ENCODE measurements at regions not wholly inside any gene's neighbourhood (a gene's known extent, or its start where the extent isn't known, plus 50 kb on each side); places are given as distances from the start of the nearest gene placed in this dataset.

DNA sequence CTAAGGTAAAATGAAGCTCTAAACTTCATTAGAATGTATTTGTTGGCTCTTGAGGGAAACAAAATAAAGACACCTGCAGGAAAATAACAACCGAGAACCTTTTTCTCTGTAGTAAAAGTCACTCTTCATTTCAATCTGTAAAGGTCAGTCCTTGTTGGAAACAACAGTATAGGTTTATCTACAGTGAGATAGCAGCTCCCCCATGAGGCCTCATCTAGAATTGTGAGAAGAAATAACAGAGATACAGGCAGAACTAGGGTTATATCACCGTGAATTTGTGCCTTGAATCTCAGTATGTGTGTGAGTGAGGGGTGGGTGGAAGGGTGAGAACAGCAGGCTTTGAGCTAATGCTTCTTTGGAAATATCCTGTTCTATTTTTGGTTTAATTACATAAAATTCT lies 107.8 kb upstream of the FMR1 start:
- no peak overlapping the region for H3K27ac Mint-ChIP-seq
- H3K4me1 Mint-ChIP-seq: no peaks in the 10 kb centered on the region
- H3K4me3 Mint-ChIP-seq: no peak overlapping the region
- DNase-seq: no peak
- H3K27me3 Mint-ChIP-seq (ENCODE audit: low read depth in 3 of 3): peaks cover 0 to 2% (median under 1%) of the 10 kb centered on the region in 3 donors
- no peaks in the 10 kb centered on the region for H3K36me3 Mint-ChIP-seq
- peaks cover 0 to 1% (median 0%) of the 10 kb centered on the region in 6 donors for H3K9me3 Mint-ChIP-seq

DNA sequence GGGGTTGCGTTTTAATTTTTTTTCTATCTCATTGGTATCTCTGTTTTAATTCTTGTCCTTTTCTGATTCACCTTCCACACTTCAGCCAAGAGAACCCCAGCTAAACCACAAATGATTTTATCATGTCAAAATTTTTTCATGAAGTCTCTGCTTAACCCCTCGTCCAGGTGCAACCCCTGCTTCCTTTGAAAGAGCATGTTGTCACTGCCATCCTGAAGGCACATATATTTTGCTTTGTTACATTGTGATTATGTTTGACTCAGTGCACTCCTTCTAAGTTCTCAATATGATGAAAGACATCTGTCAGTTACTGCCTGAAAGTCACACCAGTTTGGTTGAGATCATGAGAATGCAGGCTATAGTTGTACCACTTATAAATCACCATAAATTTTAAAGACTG lies 99.9 kb upstream of the FMR1 start:
- Mint-ChIP-seq H3K27ac (no peak overlapping the region), H3K27me3 (ENCODE audit: low read depth in 3 of 3) (no peaks in the 10 kb centered on the region), H3K4me1 (no peaks in the 10 kb centered on the region), H3K4me3 (no peak overlapping the region), H3K9me3 (no peaks in the 10 kb centered on the region), H3K36me3 (no peaks in the 10 kb centered on the region)
- no peak for DNase-seq

DNA sequence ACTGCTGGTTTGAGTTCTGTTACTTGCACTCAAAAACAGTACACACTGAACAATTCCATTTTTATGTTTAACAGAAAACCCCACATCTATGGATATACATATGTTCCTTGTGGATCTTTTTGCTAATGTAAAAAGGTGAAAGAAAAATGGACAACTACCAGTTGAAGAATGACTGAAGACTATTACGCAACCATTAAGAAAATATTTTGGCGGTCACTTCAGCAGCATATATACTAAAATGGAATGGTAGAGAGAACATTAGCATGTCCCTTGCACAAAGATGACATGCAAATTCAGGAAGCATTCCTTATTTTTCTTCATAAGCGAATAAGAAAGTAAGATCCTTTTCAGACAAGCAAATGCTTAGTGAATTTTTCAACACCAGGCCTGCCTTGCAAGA lies 84.6 kb upstream of the FMR1 start:
- no peak overlapping the region for H3K4me3 Mint-ChIP-seq
- no peaks in the 10 kb centered on the region for H3K36me3 Mint-ChIP-seq
- H3K27me3 Mint-ChIP-seq (ENCODE audit: low read depth in 3 of 3): peaks cover 0 to 5% (median 0%) of the 10 kb centered on the region in 3 donors
- H3K9me3 Mint-ChIP-seq: peaks cover 0 to 8% (median 2%) of the 10 kb centered on the region in 6 donors
- H3K4me1 Mint-ChIP-seq: no peaks in the 10 kb centered on the region
- H3K27ac Mint-ChIP-seq: no peak overlapping the region
- no peak for DNase-seq

DNA sequence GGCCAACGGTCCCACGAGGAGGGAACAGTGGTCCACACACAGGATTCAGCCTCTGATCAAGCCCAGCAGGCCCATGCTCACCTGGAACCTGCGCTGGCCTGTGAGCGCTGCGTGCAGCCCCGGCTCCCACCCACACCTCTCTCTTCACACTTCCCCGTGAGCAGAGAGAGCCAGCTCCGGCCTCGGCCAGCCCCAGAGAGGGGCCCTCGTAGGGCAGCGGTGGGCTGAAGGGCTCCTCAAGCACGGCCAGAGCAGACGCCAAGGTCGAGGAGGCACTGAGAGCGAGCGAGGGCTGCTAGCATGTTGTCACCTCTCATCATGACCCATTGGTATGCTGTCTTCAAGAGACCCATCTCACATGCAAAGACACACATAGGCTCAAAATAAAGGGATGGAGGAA lies 83.0 kb upstream of the FMR1 start:
- H3K9me3 Mint-ChIP-seq: peaks cover 0 to 8% (median under 1%) of the 10 kb centered on the region in 6 donors
- H3K27me3 Mint-ChIP-seq (ENCODE audit: low read depth in 3 of 3): peaks cover 0 to 5% (median 2%) of the 10 kb centered on the region in 3 donors
- no peak overlapping the region for H3K27ac Mint-ChIP-seq
- no peak for DNase-seq
- H3K4me3 Mint-ChIP-seq: no peak overlapping the region
- no peaks in the 10 kb centered on the region for H3K4me1 Mint-ChIP-seq
- H3K36me3 Mint-ChIP-seq: no peaks in the 10 kb centered on the region

DNA sequence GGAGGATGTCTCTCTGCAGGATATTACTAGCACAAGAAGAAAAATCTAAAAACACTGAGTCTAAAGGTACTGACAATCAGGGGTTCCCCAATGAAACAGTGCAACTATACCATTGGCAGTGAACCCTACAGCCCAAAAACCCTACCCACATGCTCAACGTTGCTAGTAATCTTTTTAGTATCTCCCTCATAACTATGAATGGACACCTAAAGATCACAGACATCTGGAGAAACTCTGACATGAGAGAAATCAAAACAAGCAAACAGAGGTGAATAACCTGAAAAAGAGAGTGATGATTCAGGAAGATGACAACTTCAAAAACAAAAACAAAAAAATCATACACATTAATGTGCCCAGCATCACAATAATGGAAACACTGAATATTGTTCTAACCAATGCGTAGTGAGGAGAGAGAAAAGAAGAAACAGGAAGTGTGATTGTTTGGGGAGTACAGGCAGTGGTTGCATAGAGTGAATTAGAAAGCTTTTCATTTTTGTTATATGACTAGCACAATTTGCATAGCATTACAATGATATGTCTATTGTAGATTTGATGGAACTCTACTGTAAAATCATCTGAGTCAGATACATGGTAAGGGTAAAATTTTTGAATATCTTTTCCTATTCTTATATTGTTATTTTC lies 78.9 kb upstream of the FMR1 start:
- H3K27me3 Mint-ChIP-seq (ENCODE audit: low read depth in 3 of 3): peaks cover 0 to 12% (median 2%) of the 10 kb centered on the region in 3 donors
- no peak overlapping the region for H3K27ac Mint-ChIP-seq
- no peak overlapping the region for H3K4me3 Mint-ChIP-seq
- no peaks in the 10 kb centered on the region for H3K36me3 Mint-ChIP-seq
- peaks cover 0 to 8% (median 0%) of the 10 kb centered on the region in 6 donors for H3K9me3 Mint-ChIP-seq
- H3K4me1 Mint-ChIP-seq: no peaks in the 10 kb centered on the region
- no peak for DNase-seq

DNA sequence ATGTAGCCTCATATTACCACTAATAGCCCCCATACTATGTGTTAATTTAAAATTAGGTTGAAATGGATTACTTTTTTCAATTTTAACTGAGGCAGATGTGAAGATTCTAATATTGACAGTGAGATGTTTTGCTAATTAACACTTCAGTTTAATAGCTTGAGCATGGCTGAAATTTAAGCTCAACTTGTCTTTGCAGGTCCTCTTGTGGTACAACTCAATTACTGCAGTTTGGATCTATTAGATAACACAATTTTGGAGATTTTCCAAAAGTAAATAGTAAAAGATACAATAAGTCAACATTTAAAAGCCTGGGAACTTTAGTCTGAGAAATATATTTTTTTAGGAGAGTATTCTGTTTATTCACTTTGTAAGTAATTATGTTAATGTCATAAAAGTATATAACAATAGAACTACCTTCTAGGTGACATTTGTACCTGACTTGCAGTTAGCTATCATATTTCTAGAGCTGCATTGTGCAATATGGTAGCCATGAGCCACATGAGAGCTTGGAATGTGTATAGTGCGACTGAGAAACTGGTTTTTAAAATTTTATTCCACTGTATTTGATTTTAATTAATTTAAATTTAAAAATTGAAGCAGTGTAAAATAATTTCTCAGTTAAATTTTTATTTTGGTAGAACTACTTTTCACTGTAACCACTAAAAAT lies 73.1 kb upstream of the FMR1 start:
- DNase-seq: no peak
- Mint-ChIP-seq H3K9me3 (no peaks in the 10 kb centered on the region), H3K4me3 (no peak overlapping the region), H3K36me3 (no peaks in the 10 kb centered on the region), H3K27ac (no peak overlapping the region), H3K27me3 (ENCODE audit: low read depth in 3 of 3) (peaks cover 0 to 11% (median 2%) of the 10 kb centered on the region in 3 donors), H3K4me1 (no peaks in the 10 kb centered on the region)

DNA sequence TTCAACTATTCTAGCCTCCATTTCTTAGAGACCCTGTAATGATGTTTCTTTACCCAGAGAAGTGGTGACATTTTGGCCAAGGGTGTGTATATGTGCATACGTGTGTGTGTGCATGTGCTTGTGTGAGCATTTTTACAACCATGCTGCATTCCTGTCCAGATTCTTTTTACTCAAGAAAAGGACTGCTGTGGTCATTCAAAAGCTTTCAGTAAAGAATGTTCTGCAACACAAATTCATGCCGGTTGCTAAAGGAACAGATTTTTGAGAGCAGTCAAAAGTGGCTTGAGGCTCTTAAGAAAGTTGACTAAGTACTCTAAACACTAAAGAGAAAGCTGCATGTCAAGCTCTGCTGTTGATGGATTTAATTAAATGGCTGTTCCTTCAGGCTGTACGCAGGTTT lies 65.0 kb upstream of the FMR1 start:
- H3K36me3 Mint-ChIP-seq: no peaks in the 10 kb centered on the region
- peaks cover 0 to 8% (median 2%) of the 10 kb centered on the region in 3 donors for H3K27me3 Mint-ChIP-seq (ENCODE audit: low read depth in 3 of 3)
- H3K27ac Mint-ChIP-seq: no peak overlapping the region
- peaks cover 0 to 2% (median 0%) of the 10 kb centered on the region in 6 donors for H3K9me3 Mint-ChIP-seq
- no peak for DNase-seq
- no peak overlapping the region for H3K4me3 Mint-ChIP-seq
- no peaks in the 10 kb centered on the region for H3K4me1 Mint-ChIP-seq

DNA sequence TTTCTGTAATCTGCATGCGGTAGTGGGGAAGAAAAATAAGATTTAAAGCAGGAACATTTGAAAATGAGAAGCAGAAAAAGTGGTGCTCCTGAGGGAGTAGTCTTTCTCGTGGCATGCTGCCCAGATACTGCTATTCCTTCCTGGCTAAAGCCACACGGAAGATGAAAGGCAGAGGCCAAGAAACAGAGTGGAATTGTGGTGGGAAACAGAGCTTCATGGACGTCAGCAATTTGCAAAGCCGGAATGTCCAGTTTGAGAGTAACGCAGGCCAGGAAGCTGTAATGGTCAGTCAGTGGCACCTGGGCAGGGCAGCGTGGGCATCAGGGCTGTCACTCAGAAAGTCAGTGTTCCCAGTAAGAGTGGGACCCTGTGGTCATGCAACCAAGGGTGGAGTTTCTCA lies 63.7 kb upstream of the FMR1 start:
- Mint-ChIP-seq H3K27me3 (ENCODE audit: low read depth in 3 of 3) (peaks cover 0 to 6% (median 2%) of the 10 kb centered on the region in 3 donors), H3K36me3 (no peaks in the 10 kb centered on the region), H3K4me3 (no peak overlapping the region), H3K4me1 (no peaks in the 10 kb centered on the region), H3K27ac (no peak overlapping the region), H3K9me3 (peaks cover 0 to 2% (median 0%) of the 10 kb centered on the region in 6 donors)
- DNase-seq: no peak

DNA sequence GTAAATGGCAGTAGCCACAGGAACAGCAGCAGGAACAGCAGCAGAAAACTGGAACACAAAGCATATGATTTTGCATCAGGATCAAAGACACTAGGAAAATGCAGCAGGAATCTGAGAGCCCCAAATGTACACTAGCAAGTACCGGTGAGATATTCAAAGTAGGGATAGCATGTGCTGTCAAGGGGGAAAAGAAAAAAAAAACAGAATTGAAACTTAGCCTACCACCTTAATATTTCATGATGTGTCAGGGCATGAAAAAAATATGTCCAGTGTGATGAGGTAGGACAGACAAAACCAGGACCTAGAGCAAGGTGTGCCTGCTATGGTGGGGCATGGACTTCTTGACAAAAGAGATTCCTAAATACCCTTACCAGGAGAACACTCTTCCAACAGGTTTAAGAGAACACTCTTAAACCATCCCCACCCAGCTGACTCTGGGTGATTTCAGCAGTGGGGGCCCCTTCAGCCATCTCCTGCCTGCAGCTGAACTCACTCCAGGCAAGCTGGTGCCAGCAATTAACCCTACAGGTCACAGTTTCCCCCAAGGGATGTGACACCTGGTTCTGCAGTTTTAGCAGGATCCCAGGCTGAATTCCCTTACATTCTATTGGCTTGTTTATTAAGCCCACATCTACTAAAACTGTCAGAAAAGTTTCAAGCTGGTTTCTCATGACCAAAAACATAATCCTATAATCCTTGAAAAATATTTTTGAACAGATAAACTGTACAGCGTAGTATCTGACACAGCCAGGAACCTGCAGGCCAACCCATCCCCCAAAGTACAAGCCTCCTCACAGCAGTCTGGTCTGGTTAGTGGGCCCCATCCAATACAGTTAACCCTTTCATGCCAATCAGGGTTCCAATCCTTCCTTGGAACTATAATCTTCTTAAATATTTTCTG lies 62.9 kb upstream of the FMR1 start:
- Mint-ChIP-seq H3K4me1 (no peaks in the 10 kb centered on the region), H3K36me3 (no peaks in the 10 kb centered on the region), H3K27ac (no peak overlapping the region), H3K9me3 (peaks cover 0 to 4% (median 0%) of the 10 kb centered on the region in 6 donors), H3K4me3 (no peak overlapping the region), H3K27me3 (ENCODE audit: low read depth in 3 of 3) (peaks cover 0 to 4% (median 2%) of the 10 kb centered on the region in 3 donors)
- DNase-seq: no peak

DNA sequence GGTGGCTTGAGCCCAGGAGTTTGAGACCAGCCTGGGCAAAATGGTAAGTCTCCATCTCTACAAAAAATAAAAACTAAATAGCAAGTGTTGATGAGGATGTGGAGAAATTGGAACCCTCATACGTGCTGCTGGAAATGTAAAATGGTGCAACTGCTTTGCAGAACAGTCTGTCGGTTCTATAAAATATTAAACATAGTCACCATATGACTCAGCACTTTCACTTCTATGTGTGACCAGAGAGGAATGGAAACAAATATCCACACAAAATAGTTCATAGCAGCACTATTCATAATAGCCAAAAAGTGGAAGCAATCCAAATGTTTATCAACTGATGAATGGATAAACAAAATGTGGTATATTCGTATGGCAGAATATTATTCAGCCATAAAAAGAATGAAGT lies 60.8 kb upstream of the FMR1 start:
- no peaks in the 10 kb centered on the region for H3K36me3 Mint-ChIP-seq
- no peak overlapping the region for H3K4me3 Mint-ChIP-seq
- peaks cover 0 to 3% (median 2%) of the 10 kb centered on the region in 3 donors for H3K27me3 Mint-ChIP-seq (ENCODE audit: low read depth in 3 of 3)
- no peaks in the 10 kb centered on the region for H3K4me1 Mint-ChIP-seq
- peaks cover 0 to 4% (median 0%) of the 10 kb centered on the region in 6 donors for H3K9me3 Mint-ChIP-seq
- DNase-seq: no peak
- H3K27ac Mint-ChIP-seq: no peak overlapping the region

DNA sequence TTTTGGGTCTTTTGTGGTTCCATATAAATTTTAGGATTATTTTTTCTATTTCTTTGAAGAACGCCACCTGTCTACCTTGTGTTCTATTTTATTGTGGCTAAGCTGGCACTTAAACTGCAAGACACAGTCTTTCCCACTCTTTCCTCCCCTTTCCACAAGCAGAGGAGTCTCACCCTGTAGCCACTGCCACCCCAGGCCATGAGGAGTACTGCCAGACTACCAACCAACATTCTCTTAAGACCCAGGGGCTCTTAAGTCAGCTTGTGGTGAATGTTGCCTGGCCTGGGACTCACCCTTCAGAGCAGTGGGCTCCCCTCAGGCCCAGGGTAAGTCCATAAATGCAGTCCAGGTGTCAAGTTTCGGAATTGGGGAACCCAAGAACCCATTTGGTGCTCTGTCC lies 58.0 kb upstream of the FMR1 start:
- Mint-ChIP-seq H3K27ac (no peak overlapping the region), H3K27me3 (ENCODE audit: low read depth in 3 of 3) (peaks cover 0 to 3% (median 0%) of the 10 kb centered on the region in 3 donors), H3K36me3 (no peaks in the 10 kb centered on the region), H3K4me3 (no peak overlapping the region), H3K4me1 (no peaks in the 10 kb centered on the region), H3K9me3 (peaks cover 0 to 4% (median 0%) of the 10 kb centered on the region in 6 donors)
- no peak for DNase-seq

DNA sequence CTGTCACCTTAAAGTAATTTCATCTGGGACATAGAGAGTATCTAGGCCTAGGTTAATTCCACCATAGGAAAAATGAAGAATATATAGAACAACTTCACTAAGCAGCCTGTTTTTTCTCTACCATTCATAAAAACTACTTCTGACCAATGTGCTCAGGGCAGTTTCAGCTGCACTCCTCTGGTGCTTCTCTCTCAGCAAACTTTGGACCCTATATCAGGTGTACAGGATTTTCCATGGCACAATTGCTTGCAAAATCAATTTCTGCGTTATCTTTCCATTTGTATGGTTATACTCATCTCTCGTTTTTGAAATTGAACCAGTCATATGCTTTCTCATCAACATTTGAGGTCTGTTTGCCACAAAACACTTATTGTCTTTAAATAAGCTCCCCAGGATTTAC lies 52.1 kb upstream of the FMR1 start:
- no peak for DNase-seq
- peaks cover 0 to 2% (median 0%) of the 10 kb centered on the region in 3 donors for H3K27me3 Mint-ChIP-seq (ENCODE audit: low read depth in 3 of 3)
- H3K9me3 Mint-ChIP-seq: peaks cover 0 to 2% (median 0%) of the 10 kb centered on the region in 6 donors

More for the DNA sequence above, 52.1 kb upstream of the FMR1 start:
- Mint-ChIP-seq H3K4me3 (no peak overlapping the region), H3K36me3 (no peaks in the 10 kb centered on the region), H3K27ac (no peak overlapping the region), H3K4me1 (no peaks in the 10 kb centered on the region)
